ENCODE measurements at regions not wholly inside any gene's neighbourhood (a gene's known extent, or its start where the extent isn't known, plus 50 kb on each side); places are given as distances from the start of the nearest gene placed in this dataset.

DNA sequence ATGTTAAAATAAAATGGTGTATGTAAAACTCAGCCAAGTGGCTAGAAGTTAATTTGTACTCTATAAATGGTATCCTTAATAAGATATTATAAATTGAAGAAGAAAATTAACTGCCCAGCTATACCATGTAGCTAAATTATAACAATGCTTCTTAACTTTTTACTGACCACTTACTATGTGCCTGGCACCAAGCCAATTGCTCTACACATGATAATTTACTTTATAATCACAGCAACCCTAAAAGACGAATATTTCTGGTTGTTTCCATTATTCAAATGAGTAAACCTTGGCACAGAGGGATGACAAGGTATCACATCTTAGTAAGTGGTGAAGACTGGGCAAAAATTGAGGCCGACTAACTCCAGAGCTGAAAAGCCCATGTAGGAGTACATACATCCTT is 1506.6 kb downstream of the PCDH7 start:
- H3K36me3 ChIP-seq: no peaks in the 10 kb centered on the region
- WGBS, 2 donors: 74% methylated on average over 2 of the region's 2 CpGs
- no peak overlapping the region for H3K4me3 ChIP-seq
- no peaks in the 10 kb centered on the region for H3K9me3 ChIP-seq
- ATAC-seq (ENCODE audit: low FRiP score in 2 of 2) (no peak), DNase-seq (no peak)
- H3K27me3 ChIP-seq: no peaks in the 10 kb centered on the region
- no peak overlapping the region for H3K27ac ChIP-seq
- no peak for TF ChIP-seq POLR2A (IDR thresholded peaks at IDR 0.05)
- no peak for TF ChIP-seq EP300 (IDR thresholded peaks at IDR 0.05)
- no peak for TF ChIP-seq POLR2AphosphoS5 (IDR thresholded peaks at IDR 0.05)
- no peak for TF ChIP-seq CTCF (IDR thresholded peaks at IDR 0.05)
- no peaks in the 10 kb centered on the region for H3K4me1 ChIP-seq

DNA sequence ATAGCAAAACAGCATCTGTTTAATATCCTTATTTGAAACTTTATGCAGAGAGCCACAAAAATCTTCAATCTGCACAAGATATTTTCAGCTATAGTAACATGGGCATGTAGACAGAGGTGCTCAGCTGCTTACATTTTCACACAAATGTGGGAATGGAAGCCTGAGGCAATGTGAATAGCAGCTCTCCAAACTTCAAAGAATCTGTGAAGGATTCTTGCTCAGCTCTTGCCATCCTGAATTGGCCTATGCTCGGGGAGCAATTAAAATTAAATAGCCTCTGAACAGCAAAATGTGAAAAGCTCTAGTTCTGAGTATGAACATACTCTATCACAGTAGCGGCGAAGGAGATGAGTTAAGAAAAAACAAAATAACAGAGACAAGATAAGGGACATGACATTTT is 1523.8 kb downstream of the PCDH7 start:
- Histone ChIP-seq H3K27me3 (no peaks in the 10 kb centered on the region), H3K36me3 (no peaks in the 10 kb centered on the region), H3K4me1 (no peaks in the 10 kb centered on the region), H3K9me3 (no peaks in the 10 kb centered on the region), H3K4me3 (no peak overlapping the region), H3K27ac (no peak overlapping the region)
- ATAC-seq (ENCODE audit: low FRiP score in 2 of 2) (no peak), DNase-seq (no peak)
- TF ChIP-seq POLR2AphosphoS5 (IDR thresholded peaks at IDR 0.05) (no peak), EP300 (IDR thresholded peaks at IDR 0.05) (no peak), CTCF (IDR thresholded peaks at IDR 0.05) (no peak), POLR2A (IDR thresholded peaks at IDR 0.05) (no peak)
- 61 to 78% methylated on average over 3 of the region's 3 CpGs for WGBS, 2 donors

DNA sequence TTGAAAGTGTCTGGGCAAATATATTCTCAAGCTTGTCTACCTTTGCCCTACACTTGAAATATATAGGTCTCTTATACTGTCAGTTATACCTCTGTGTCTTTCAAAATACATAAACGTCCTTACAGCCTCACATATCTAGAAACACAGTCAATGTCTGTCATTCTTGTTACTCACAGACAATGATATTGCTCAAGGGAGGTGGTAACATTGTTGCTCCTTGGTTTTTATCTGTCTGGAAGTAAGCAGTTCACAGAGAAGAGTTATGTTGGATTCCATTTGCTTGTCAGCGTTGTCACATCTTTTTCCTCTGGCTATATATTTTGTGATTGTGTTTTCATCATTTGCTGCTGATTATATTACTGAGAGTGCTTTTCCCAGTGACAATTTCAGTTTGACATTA is 1528.9 kb downstream of the PCDH7 start:
- Histone ChIP-seq H3K36me3 (no peaks in the 10 kb centered on the region), H3K4me1 (no peaks in the 10 kb centered on the region), H3K9me3 (no peaks in the 10 kb centered on the region), H3K4me3 (no peak overlapping the region), H3K27me3 (no peaks in the 10 kb centered on the region), H3K27ac (no peak overlapping the region)
- ATAC-seq (ENCODE audit: low FRiP score in 2 of 2) (no peak), DNase-seq (no peak)
- TF ChIP-seq POLR2AphosphoS5 (IDR thresholded peaks at IDR 0.05) (no peak), EP300 (IDR thresholded peaks at IDR 0.05) (no peak), POLR2A (IDR thresholded peaks at IDR 0.05) (no peak), CTCF (IDR thresholded peaks at IDR 0.05) (no peak)
- 56 to 60% methylated on average over 2 of the region's 2 CpGs for WGBS, 2 donors

DNA sequence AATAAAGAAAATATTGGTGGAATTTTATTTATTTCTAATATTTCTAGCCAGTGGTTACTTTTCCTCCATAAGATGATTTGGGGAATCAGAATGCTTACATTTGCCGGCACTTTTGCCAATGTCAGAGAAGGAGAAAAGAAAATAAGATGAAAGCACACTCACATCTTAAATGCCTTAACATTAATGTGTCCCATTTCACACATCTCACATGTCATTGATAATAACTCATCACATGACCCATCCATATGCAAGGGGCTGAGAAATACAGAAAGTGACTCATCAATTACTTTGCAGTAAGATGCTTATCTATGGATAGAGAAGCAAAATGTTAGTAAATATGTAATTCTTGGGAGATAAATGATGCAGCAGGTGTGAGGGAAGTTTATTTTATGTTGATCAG is 1531.0 kb downstream of the PCDH7 start:
- ATAC-seq (ENCODE audit: low FRiP score in 2 of 2) (no peak), DNase-seq (no peak)
- Histone ChIP-seq H3K9me3 (no peaks in the 10 kb centered on the region), H3K4me1 (no peaks in the 10 kb centered on the region), H3K27ac (no peak overlapping the region), H3K36me3 (no peaks in the 10 kb centered on the region), H3K27me3 (no peaks in the 10 kb centered on the region), H3K4me3 (no peak overlapping the region)
- WGBS, 2 donors: 80 to 97% methylated on average over 1 of the region's 1 CpG
- TF ChIP-seq EP300 (IDR thresholded peaks at IDR 0.05): no peak
- no peak for TF ChIP-seq CTCF (IDR thresholded peaks at IDR 0.05)

DNA sequence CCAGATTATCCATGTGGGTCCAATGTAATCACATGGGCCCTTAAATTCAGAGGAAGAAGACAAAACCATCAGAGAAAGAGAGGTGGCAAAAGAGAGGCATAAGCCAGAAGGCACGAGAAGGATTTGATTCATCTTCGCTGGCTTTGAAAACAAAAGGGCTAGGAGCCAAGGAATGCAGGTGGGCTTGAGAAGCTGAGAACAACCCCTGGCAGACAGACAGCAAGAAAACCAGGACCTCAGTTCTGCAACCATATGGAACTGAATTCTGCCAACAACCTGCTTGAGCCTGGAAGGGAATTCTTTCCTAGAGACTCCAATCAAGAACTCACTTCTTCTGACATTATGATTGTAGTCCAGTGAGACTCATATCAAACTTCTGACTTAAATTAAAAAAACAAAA is 1531.8 kb downstream of the PCDH7 start:
- WGBS, 2 donors: 76 to 82% methylated on average over 2 of the region's 2 CpGs
- no peak for ATAC-seq (ENCODE audit: low FRiP score in 2 of 2)
- no peak for DNase-seq
- H3K4me3 ChIP-seq: no peak overlapping the region
- H3K27me3 ChIP-seq: no peaks in the 10 kb centered on the region
- no peak for TF ChIP-seq CTCF (IDR thresholded peaks at IDR 0.05)
- no peaks in the 10 kb centered on the region for H3K9me3 ChIP-seq
- no peaks in the 10 kb centered on the region for H3K4me1 ChIP-seq
- no peak overlapping the region for H3K27ac ChIP-seq
- no peaks in the 10 kb centered on the region for H3K36me3 ChIP-seq
